GM11168 (cell line): ENCODE measurements at regions not wholly inside any gene's neighbourhood (a gene's known extent, or its start where the extent isn't known, plus 50 kb on each side); places are given as distances from the start of the nearest gene placed in this dataset.
"Not testable (repeated sequence)": the region's sequence is repeated elsewhere in the genome, so short reads cannot be mapped to it uniquely, and the experiment has no call there.

Experiments
- in situ Hi-C: fragments of 300-500 bp; cut with MboI; formaldehyde crosslinking; loops from one replicate; pipeline ENCODE4 v1.12.0; 2022; ENCODE audit warnings: low sequenced_read_pairs; ENCODE audit not compliant: unreplicated experiment

- in situ Hi-C loops = no loop called here
Measured at GRCh38 chr13:103618151-103618550, 551.9 kb upstream of the SLC10A2 start.

- in situ Hi-C loops = no loop called here
Measured at GRCh38 chr13:103615771-103616170, 549.6 kb upstream of the SLC10A2 start.

- in situ Hi-C loops = no loop called here
Measured at GRCh38 chr13:103614761-103615160, 548.5 kb upstream of the SLC10A2 start.

- in situ Hi-C loops = no loop called here
Measured at GRCh38 chr13:103607995-103608394, 541.8 kb upstream of the SLC10A2 start.

- in situ Hi-C loops = no loop called here
Measured at GRCh38 chr13:103605546-103606326, 539.5 kb upstream of the SLC10A2 start.

- in situ Hi-C loops = not testable (repeated sequence)
Measured at GRCh38 chr13:103599870-103600269, 533.7 kb upstream of the SLC10A2 start.

DNA sequence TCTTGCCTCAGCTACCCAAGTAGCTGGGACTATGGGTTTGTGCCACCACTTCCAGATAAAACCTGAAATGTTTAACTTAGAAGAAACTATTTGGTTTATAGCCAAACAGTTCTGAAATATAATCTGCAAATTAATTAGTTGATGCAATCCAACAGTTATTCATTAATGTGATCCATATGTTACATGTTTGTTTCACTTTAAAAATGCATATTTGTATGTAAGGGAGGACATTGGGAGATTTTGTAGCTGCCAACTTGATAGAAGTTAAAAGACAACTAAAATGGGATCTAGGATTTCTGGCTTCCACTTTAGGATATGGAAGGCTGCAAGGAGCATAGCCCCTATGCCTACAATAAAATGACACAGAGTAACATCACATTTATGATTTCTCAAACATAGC lies 532.5 kb upstream of the SLC10A2 start:
- in situ Hi-C loops = no loop called here

- in situ Hi-C loops = no loop called here
Measured at GRCh38 chr13:103573446-103573845, 507.2 kb upstream of the SLC10A2 start.

- in situ Hi-C loops = no loop called here
Measured at GRCh38 chr13:103568314-103568713, 502.1 kb upstream of the SLC10A2 start.

GRCh38 chr13:103557878-103558277 lies 491.7 kb upstream of the SLC10A2 start:
- in situ Hi-C loops = no loop called here

DNA sequence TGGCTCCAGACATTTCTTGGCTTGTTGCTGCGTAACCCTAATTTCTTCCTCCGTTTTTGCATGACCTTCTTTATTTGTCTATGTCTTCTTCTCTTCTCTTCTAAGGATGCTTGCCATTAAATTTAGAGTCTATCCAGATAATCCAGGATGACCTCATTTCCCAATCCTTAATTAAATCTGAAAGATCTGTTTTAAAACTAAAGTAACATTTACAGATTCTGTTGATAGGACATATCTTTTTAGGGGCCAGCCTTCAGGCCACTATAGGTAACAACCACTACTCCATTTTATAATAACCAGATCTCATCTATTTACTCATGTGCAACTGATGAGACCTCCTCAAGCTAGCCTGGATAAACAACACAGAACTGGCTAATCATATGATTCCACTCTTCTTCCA lies 490.5 kb upstream of the SLC10A2 start:
- in situ Hi-C loops = no loop called here

DNA sequence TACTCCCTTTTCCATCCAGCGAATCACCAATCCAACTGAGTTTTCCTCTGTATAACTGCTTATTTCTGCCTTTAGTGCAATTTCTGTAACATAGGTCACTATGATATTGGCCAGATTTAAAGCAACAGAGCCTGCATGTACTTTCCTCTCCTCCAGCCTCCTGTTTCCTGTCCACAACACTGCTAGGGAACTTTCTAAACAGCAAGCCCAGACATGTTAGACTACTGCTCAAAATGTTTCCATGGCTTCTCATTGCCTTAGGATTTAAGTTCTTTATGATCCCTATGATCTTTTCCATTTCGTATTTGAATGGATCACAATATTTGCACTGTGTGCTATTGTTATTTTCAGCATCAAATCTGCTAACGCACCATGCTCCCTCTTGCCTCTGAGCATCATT lies 481.7 kb upstream of the SLC10A2 start:
- in situ Hi-C loops = no loop called here

DNA sequence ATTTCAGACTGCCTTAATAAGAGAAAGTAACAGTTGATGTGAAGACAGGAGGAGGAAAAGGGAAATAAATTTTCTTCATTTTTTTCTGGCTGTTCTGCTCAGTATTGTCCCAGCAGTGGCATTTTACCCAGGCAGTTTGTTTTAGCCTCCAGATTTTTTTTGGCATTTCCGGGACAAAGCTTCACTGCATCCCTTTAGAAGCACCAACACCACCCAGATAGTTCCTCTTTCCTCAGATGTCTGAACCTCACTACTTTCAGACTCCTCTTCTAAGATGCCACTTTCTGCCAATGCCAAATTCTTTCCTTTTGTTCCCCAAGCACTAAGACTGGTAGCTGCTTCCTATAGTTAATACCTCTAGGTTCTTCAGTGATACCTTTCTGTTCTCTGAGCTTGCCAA lies 480.1 kb upstream of the SLC10A2 start:
- in situ Hi-C loops = no loop called here

- in situ Hi-C loops = no loop called here
Measured at GRCh38 chr13:103542648-103543047, 476.4 kb upstream of the SLC10A2 start.

- in situ Hi-C loops = no loop called here
Measured at GRCh38 chr13:103540382-103540765, 474.2 kb upstream of the SLC10A2 start.

- in situ Hi-C loops = no loop called here
Measured at GRCh38 chr13:103539721-103540381, 473.6 kb upstream of the SLC10A2 start.

- in situ Hi-C loops = no loop called here
Measured at GRCh38 chr13:103539265-103539664, 473.0 kb upstream of the SLC10A2 start.

DNA sequence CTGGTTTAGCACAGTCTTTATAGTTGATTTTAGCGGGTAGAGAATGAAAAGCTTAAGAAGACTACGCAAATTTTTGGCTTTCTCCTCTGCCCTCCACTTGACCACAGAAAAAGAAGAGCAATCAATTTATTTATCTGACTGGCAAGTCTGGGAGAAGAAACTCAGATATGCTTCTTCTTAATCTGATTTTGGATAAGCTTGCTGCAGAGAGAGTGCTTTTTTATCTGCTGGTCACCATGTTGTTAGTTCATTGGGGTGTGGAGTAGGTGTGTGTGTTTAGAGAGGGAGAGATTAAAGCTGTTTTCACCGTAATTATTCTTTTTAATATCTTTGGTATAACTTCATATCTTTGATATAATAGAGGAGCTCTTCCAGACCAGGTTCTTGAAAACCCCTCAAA lies 471.4 kb upstream of the SLC10A2 start:
- in situ Hi-C loops = no loop called here

- in situ Hi-C loops = no loop called here
Measured at GRCh38 chr13:103531278-103531677, 465.1 kb upstream of the SLC10A2 start.

DNA sequence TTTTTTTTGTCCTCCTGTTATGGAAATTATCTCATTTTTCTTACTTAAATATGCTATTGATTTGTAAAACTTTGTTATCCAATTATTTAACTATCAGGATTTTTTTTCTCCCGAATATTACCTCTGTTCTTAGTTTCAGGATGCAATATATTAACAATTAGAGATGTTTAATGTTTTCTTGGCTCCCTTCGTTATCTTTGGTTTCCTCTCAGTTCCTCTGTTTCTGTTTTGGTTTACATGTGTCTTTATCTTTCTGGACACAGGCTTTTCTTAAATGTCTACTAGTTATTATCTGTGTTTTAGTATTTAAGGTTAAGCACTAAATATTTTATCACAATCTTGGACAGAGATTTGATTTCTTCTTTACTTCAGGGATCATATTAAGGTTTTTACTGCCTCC lies 462.2 kb upstream of the SLC10A2 start:
- in situ Hi-C loops = no loop called here

- in situ Hi-C loops = no loop called here
Measured at GRCh38 chr13:103525530-103525929, 459.3 kb upstream of the SLC10A2 start.

- in situ Hi-C loops = no loop called here
Measured at GRCh38 chr13:103523858-103524257, 457.6 kb upstream of the SLC10A2 start.
